NCI-H2107 (cell line): ENCODE measurements at regions not wholly inside any gene's neighbourhood (a gene's known extent, or its start where the extent isn't known, plus 50 kb on each side); places are given as distances from the start of the nearest gene placed in this dataset.

Source experiments
- DNase-seq: peaks from one replicate; lab custom pipeline; 2025; lab: John Stamatoyannopoulos, UW

DNA sequence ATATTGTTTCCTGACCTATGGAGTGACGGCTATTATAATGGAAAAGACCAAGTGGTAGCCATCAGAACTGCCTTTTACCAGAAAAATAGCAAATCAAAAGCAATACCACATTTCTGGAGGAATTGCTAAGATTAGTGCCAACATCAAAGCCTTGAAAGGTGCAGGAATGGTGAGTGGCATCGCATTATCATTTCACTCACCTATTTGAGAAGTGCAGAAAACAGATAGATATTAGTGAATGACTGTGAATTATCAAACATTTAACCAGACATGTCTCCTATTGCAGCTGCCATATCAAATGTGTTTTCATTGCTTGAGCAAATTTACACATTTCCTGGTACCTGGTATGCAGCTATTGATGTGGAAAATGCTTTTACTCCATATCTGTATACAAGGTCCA is 1638.1 kb upstream of the PABPC4L start:
- DNase-seq, result no peak

DNA sequence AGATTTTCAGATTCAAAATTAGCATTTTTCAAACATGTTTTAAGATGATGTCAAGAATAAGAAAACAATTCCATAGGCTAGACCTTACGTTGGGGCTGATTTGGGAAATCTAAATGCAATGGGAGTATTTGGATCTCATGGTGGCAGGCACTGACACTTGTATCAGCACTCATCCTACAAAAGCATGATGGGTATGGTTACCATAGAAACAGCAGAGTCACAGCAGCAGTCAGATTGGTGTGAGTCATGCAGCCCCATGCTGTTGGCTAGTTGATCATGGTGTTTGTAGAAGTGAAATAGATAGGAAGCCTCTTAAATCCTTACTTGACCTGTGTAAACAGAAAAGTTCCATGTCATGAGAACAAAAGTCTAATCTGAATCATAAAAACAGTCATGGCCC is 1637.3 kb upstream of the PABPC4L start:
- DNase-seq, result no peak

DNA sequence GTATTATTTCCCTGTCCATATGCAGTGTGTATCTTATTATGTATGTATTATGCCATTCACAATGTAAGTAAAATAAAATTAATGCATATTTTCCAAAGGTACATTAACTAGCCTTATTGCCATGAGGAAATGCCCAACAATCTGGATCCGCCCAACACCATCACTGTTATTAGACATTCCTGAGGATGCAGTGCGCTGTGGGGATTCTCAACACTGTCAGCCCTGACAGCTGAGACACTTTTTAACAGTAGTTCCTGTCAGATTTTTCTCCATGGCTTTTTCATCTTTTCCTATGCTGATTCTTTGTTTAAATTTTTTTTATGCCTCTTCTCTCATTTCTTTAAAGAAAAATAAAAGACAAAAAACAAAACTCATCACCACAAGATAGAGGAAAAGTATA is 1632.9 kb upstream of the PABPC4L start:
- DNase-seq, result no peak

- DNase-seq, result no peak
These were observed 1631.9 kb upstream of the PABPC4L start for GRCh38 chr4:135833529-135833928.

DNA sequence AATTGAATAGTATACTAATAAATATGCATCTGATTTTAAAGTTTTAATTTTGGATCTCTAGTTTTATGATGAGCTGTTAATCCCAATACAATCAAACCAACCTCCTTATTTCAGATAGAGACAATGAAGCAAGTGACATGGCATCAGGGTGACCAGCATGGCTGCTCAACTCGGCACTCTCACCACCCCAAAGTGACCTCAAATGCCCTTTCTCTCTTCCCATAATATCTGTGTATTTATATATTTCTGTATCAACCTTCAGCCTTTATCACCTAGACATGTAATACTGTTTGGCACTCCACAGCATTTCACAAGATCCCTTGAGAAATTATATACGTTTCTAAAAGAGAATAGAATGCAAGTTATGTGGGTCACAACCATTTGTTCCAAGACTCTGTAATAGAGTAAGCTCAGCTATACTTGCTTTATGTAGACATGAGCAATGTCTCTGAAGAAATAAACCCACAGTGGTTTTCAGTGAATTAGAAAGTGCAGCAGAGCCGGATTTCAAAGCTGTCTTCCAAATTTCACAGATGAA is 1623.2 kb upstream of the PABPC4L start:
- no peak for DNase-seq

- DNase-seq, result no peak
These were observed 1603.2 kb upstream of the PABPC4L start for GRCh38 chr4:135804785-135805184.

- DNase-seq, result no peak
These were observed 1575.8 kb upstream of the PABPC4L start for GRCh38 chr4:135777361-135777760.

GRCh38 chr4:135775909-135776308 is 1574.3 kb upstream of the PABPC4L start:
- DNase-seq, result no peak

GRCh38 chr4:135770505-135770904 is 1568.9 kb upstream of the PABPC4L start:
- DNase-seq, result no peak

DNA sequence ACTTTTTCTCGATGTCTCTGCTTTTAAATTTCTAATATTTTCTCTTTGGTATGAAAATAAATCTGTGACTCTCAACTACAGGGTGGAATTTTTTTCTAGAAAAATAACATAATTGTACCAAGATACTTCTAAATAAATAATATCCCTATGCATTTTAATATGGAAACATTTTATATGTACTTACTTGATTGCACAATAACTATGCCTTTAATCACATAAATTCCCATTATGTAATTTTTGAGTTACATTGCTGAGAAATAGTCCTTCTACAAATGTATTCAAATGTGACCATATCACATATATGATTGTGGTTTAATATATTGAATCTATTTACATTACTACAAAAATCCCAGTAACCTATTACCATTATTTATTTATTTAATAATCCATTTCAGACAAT is 1543.3 kb upstream of the PABPC4L start:
- no peak for DNase-seq

GRCh38 chr4:135741583-135741982 is 1540.0 kb upstream of the PABPC4L start:
- DNase-seq, result no peak

GRCh38 chr4:135739354-135739753 is 1537.8 kb upstream of the PABPC4L start:
- no peak for DNase-seq

DNA sequence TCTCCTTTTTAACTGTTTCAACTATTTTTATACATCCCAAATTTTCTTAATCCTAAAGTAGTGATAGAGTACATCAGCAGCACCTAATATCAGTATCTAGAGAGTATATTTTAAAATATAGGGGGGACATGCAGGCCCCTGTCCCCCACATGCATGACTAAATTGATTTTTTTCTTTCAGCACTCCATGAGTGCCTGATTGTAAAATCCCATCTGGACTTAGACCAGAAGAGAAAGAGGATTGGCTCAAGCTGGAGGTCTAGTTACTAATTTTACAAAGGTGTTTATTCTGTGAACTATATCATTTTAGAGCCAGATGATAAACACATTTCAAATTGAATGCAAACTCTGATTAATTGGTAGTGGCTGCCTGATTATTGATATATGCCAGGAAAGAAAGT is 1533.9 kb upstream of the PABPC4L start:
- no peak for DNase-seq

DNA sequence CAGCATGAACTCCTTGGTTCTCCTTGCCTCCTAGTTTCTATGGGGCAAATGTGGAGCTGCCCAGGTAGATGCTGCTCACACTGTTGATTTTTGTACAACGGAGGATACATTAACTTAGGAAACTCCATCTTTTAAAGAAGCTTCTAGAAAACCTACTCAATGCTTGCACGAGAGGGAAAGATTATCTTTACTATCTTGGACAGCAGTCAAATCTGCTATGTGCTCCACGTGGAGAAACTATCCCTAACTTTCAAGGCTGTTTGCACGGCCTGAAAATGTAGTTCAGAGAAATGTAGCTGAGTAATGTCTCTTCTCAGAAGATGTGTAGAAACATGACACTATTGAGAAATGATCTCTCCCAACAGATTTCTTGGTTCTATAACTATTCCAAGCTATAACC is 1530.9 kb upstream of the PABPC4L start:
- DNase-seq, result no peak

DNA sequence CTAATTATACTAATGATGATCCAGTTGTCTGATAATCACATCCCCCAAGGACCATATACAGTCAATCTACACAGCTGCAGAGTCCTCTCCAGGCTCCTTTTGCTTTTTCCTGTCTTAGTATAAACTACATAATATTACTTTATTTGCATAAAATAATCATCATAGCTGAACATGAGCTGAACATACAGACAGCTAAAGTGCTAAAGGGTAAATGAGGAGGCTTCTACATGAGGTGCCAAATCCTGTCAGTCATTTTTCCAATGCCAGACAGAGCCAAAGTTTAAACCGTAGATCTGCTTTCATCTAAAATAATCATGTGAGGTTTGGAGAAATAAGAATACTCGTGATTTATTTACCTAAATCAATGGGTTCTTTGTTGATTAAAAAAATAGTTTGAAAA is 1530.1 kb upstream of the PABPC4L start:
- DNase-seq, result no peak

GRCh38 chr4:135724421-135724820 is 1522.8 kb upstream of the PABPC4L start:
- no peak for DNase-seq

- no peak for DNase-seq
These were observed 1516.4 kb upstream of the PABPC4L start for GRCh38 chr4:135718019-135718418.

DNA sequence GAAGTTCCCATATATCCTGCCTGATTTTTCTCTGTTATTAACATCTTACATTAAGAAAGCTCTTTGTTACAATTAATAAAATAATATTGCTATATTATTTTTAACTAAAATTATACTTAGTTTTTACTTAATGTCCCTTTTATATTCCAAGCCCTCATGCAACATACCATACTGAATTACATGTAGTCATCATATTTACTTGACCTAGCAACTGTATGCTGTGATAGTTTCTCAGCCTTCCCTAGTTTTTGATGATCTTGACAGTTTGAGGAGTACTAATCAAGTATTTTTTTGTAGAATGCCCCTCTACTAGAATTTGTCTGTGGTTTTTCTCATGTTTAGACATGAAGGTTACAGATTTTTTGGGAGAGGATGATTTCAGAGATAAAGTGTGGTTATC is 1503.8 kb upstream of the PABPC4L start:
- DNase-seq, result no peak

DNA sequence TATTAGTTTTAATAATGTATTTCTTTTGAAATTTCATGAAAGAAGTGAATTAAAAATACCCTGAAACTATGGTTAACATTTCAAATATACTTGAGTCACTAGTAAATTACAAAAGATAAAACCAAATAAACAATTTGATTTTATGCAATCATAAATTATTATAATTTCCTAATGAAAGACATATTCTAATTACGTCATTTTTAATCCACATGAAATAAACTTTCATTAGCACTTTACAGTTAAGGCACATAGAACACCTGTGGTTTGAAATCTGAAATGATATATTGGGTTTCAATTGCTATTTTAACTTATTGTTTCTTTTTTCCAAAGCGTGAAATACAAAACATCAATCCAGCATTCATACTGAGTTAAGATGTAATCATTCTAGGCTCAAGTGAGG is 1492.5 kb upstream of the PABPC4L start:
- no peak for DNase-seq

DNA sequence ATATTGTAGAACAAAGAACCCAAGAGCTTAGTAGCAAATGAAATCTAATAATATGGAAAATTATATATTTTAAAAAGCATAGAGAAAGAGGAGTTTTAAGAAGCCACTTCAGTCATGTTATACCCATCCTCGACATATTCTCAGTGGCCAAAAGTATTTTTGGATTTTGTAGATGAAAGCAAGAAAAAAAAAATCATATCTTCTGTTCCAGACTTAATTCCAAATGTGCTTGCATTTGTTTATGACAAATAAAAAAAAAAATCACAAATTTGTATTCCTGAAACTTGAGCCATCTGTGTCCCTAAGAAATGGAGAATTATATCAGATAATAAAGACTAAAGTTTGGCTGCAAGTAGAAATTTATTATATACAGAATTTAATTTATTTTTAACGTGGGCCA is 1482.4 kb upstream of the PABPC4L start:
- DNase-seq, result no peak

- no peak for DNase-seq
These were observed 1470.6 kb upstream of the PABPC4L start for GRCh38 chr4:135672202-135672601.

- DNase-seq, result no peak
These were observed 1469.0 kb upstream of the PABPC4L start for GRCh38 chr4:135670548-135670947.
